Thyroid gland (tissue), 4 donors: ENCODE measurements at regions not wholly inside any gene's neighbourhood (a gene's known extent, or its start where the extent isn't known, plus 50 kb on each side); places are given as distances from the start of the nearest gene placed in this dataset.
A peak's percentile ranks its signal among the peaks of the same experiment; 100 is the strongest.

ENCODE experiments used
- DNase-seq, 2 donors: peaks; one replicate each; pipeline ENCODE4 v3.0.0-alpha.2; 2019
- H3K27ac ChIP-seq, 3 donors: fragments of 200-600 bp; sonication (generic); 1 replicate in 2 of 3; 2 replicates in 1 of 3; pipeline ENCODE4 v1.5.1; 2016 to 2019; ENCODE audit warnings: mild to moderate bottlenecking in 1 of 3, moderate library complexity in 1 of 3
- H3K27me3 ChIP-seq: fragments of 200-600 bp; sonication (generic); one replicate; pipeline ENCODE4 v1.5.1; 2019
- H3K36me3 ChIP-seq, 2 donors: fragments of 200-600 bp; sonication (generic); one replicate each; pipeline ENCODE4 v1.5.1; 2016 to 2019
- H3K4me1 ChIP-seq, 2 donors: fragments of 200-600 bp; sonication (generic); one replicate each; pipeline ENCODE4 v1.5.1; 2017 to 2019
- H3K4me3 ChIP-seq, 3 donors: fragments of 200-600 bp; sonication (generic); replicated peaks in 1 of 3; 1 replicate in 2 of 3; 2 replicates in 1 of 3; pipeline ENCODE4 v1.5.1; 2016; ENCODE audit warnings: mild to moderate bottlenecking in 1 of 3
- H3K9me3 ChIP-seq: fragments of 200-600 bp; sonication (generic); one replicate; pipeline ENCODE4 v1.5.1; 2017
- CTCF ChIP-seq, 6 experiments: fragments of 200-600 bp in 3 of 6; fragments of 450-650 bp in 3 of 6; sonication (generic) in 3 of 6; IDR thresholded peaks; one replicate each; pipeline ENCODE4 v1.5.1; 2016 to 2019; ENCODE audit warnings: antibody characterized with exemption in 6 of 6, mild to moderate bottlenecking in 2 of 6, inconsistent platforms in 1 of 6, moderate library complexity in 1 of 6
- POLR2A ChIP-seq, 2 donors: fragments of 450-650 bp; IDR thresholded peaks; one replicate each; pipeline ENCODE4 v1.6.1; 2017; ENCODE audit warnings: antibody characterized with exemption in 2 of 2, mild to moderate bottlenecking in 2 of 2, moderate library complexity in 1 of 2
- WGBS, 2 donors: methylation state at CpG; one replicate each; pipeline ENCODE4 v1.1.5; 2017; 5-methylcytosine and 5-hydroxymethylcytosine counted together
- intact Hi-C: fragments of 100-400 bp; cut with DNase I; formaldehyde crosslinking; loops from one replicate; pipeline ENCODE4 v1.15.1; 2023

- Histone ChIP-seq H3K27me3 (no peaks in the 10 kb centered on the region), H3K9me3 (no peaks in the 10 kb centered on the region), H3K27ac (no peak overlapping the region), H3K36me3 (no peaks in the 10 kb centered on the region), H3K4me3 (no peak overlapping the region), H3K4me1 (peaks cover 0 to 2% of the 10 kb centered on the region in 2 donors)
- TF ChIP-seq POLR2A (IDR thresholded peaks at IDR 0.05) (no peak), CTCF (IDR thresholded peaks at IDR 0.05) (no peak)
- DNase-seq = peak; percentile 24 to 56
- intact Hi-C loops = no loop called here
Measured at GRCh38 chr10:106139915-106140314, 1024.6 kb downstream of the SORCS1 start.

GRCh38 chr10:106136175-106136574 is 1028.3 kb downstream of the SORCS1 start:
- peaks cover 0 to 2% of the 10 kb centered on the region in 2 donors for H3K4me1 ChIP-seq
- no peak overlapping the region for H3K27ac ChIP-seq
- no peaks in the 10 kb centered on the region for H3K27me3 ChIP-seq
- intact Hi-C loops = no loop called here
- TF ChIP-seq CTCF (IDR thresholded peaks at IDR 0.05) (no peak), POLR2A (IDR thresholded peaks at IDR 0.05) (no peak)
- no peaks in the 10 kb centered on the region for H3K36me3 ChIP-seq
- H3K9me3 ChIP-seq = no peaks in the 10 kb centered on the region
- no peak for DNase-seq
- no peak overlapping the region for H3K4me3 ChIP-seq

GRCh38 chr10:106134326-106135000 is 1030.0 kb downstream of the SORCS1 start:
- no peaks in the 10 kb centered on the region for H3K4me1 ChIP-seq
- H3K27me3 ChIP-seq = no peaks in the 10 kb centered on the region
- no peaks in the 10 kb centered on the region for H3K36me3 ChIP-seq
- no peak overlapping the region for H3K4me3 ChIP-seq
- no peaks in the 10 kb centered on the region for H3K9me3 ChIP-seq
- TF ChIP-seq POLR2A (IDR thresholded peaks at IDR 0.05) (no peak), CTCF (IDR thresholded peaks at IDR 0.05) (no peak)
- no peak overlapping the region for H3K27ac ChIP-seq
- intact Hi-C loops = no loop called here
- 78 to 85% methylated on average over 8 of the region's 8 CpGs for WGBS, 2 donors
- no peak for DNase-seq

GRCh38 chr10:106133451-106133850 is 1031.1 kb downstream of the SORCS1 start:
- TF ChIP-seq CTCF (IDR thresholded peaks at IDR 0.05) = no peak
- WGBS, 2 donors = 50 to 73% methylated on average over 2 of the region's 2 CpGs
- no peaks in the 10 kb centered on the region for H3K36me3 ChIP-seq
- no peak overlapping the region for H3K27ac ChIP-seq
- intact Hi-C loops = no loop called here
- H3K4me3 ChIP-seq = no peak overlapping the region
- no peak for DNase-seq
- H3K4me1 ChIP-seq = no peaks in the 10 kb centered on the region
- no peaks in the 10 kb centered on the region for H3K9me3 ChIP-seq
- H3K27me3 ChIP-seq = no peaks in the 10 kb centered on the region

- WGBS, 2 donors = 63 to 82% methylated on average over 3 of the region's 3 CpGs
- Histone ChIP-seq H3K36me3 (no peaks in the 10 kb centered on the region), H3K4me1 (no peaks in the 10 kb centered on the region), H3K27me3 (no peaks in the 10 kb centered on the region), H3K9me3 (no peaks in the 10 kb centered on the region), H3K4me3 (no peak overlapping the region), H3K27ac (no peak overlapping the region)
- intact Hi-C loops = no loop called here
- no peak for DNase-seq
- TF ChIP-seq POLR2A (IDR thresholded peaks at IDR 0.05) = no peak
Measured at GRCh38 chr10:106132956-106133355, 1031.5 kb downstream of the SORCS1 start.
